ENCODE measurements at regions not wholly inside any gene's neighbourhood (a gene's known extent, or its start where the extent isn't known, plus 50 kb on each side); places are given as distances from the start of the nearest gene placed in this dataset.
"Not testable (repeated sequence)": the region's sequence is repeated elsewhere in the genome, so short reads cannot be mapped to it uniquely, and the experiment has no call there.

GRCh38 chr2:111670776-111671175 lies 213.2 kb downstream of the ANAPC1 start:
- Histone ChIP-seq H3K4me2 (ENCODE audit: low read length) (peak overlapping the region; percentile 67), H3K79me2 (ENCODE audit: insufficient read depth, low read depth, low read length) (no peaks in the 10 kb centered on the region), H3K36me3 (ENCODE audit: insufficient read depth, low read length) (peaks cover 19% of the 10 kb centered on the region), H3K27ac (ENCODE audit: low read depth, low read length, poor library complexity, severe bottlenecking) (peak overlapping the region; percentile 96), H4K20me1 (ENCODE audit: insufficient read depth, low read length) (no peaks in the 10 kb centered on the region), H3K4me1 (ENCODE audit: insufficient read depth, low read length, poor library complexity, severe bottlenecking) (peaks cover 65% of the 10 kb centered on the region), H3K9me2 (ENCODE audit: insufficient read depth, low read length) (no peaks in the 10 kb centered on the region), H2AFZ (ENCODE audit: low read length) (peak overlapping the region; percentile 72; the same call in 1 of the 2 replicates), H3K9me3 (ENCODE audit: low read length) (peaks cover 22% of the 10 kb centered on the region; the same call in 1 of the 2 replicates), H3K4me3 (ENCODE audit: low read depth, low read length, poor library complexity, severe bottlenecking) (peak overlapping the region; percentile 27)
- peak; percentile 91 for DNase-seq (ENCODE audit: low spot score)
- TF ChIP-seq CTCF (conservative IDR thresholded peaks at IDR 0.05; ENCODE audit: low read length), result no peak
- no peak for TF ChIP-seq EZH2phosphoT487 (IDR thresholded peaks at IDR 0.05; ENCODE audit: borderline replicate concordance, low read depth, low read length)
- intact Hi-C loops (cut with micrococcal nuclease; ENCODE audit: unreplicated experiment), result loop anchor here (1.0 to 10.0 kb wide), 3 partner anchors 35 to 636 kb away; partner anchors contain the start of gene BCL2L11
- CTCF ChIA-PET (ENCODE audit: unreplicated experiment), result interaction anchor here (1.2 kb wide), 1 partner anchor 31 kb away, joined by 5 read pairs; no protein-coding TSS in a partner anchor
- POLR2A ChIA-PET, result interaction anchor here (1.0 to 2.0 kb wide), 4 partner anchors 8 to 29 kb away, joined by 3 to 5 read pairs (median 4); no protein-coding TSS in a partner anchor
- BruUV-seq (replicated peaks), result no TSS peak

GRCh38 chr2:111671426-111672150 lies 212.4 kb downstream of the ANAPC1 start:
- no peak for TF ChIP-seq EZH2phosphoT487 (IDR thresholded peaks at IDR 0.05; ENCODE audit: borderline replicate concordance, low read depth, low read length)
- TF ChIP-seq CTCF (conservative IDR thresholded peaks at IDR 0.05; ENCODE audit: low read length), result no peak
- peak overlapping the region; percentile 72; the same call in 1 of the 2 replicates for H2AFZ ChIP-seq (ENCODE audit: low read length)
- H3K4me1 ChIP-seq (ENCODE audit: insufficient read depth, low read length, poor library complexity, severe bottlenecking), result peaks cover 68% of the 10 kb centered on the region
- no peak overlapping the region for H3K4me3 ChIP-seq (ENCODE audit: low read depth, low read length, poor library complexity, severe bottlenecking)
- DNase-seq (ENCODE audit: low spot score), result peak; percentile 35
- intact Hi-C loops (cut with micrococcal nuclease; ENCODE audit: unreplicated experiment), result loop anchor here (1.0 to 10.0 kb wide), 3 partner anchors 34 to 637 kb away; partner anchors contain the start of gene BCL2L11
- H3K4me2 ChIP-seq (ENCODE audit: low read length), result peak overlapping the region; percentile 67
- peak overlapping the region; percentile 96 for H3K27ac ChIP-seq (ENCODE audit: low read depth, low read length, poor library complexity, severe bottlenecking)
- H4K20me1 ChIP-seq (ENCODE audit: insufficient read depth, low read length), result no peaks in the 10 kb centered on the region
- CTCF ChIA-PET (ENCODE audit: unreplicated experiment), result no interaction called here
- POLR2A ChIA-PET, result interaction anchor here (1.1 kb wide), 1 partner anchor 25 kb away, joined by 4 read pairs; no protein-coding TSS in a partner anchor
- H3K9me2 ChIP-seq (ENCODE audit: insufficient read depth, low read length), result no peaks in the 10 kb centered on the region
- peaks cover 22% of the 10 kb centered on the region; the same call in 1 of the 2 replicates for H3K9me3 ChIP-seq (ENCODE audit: low read length)
- BruUV-seq (replicated peaks), result no TSS peak
- no peaks in the 10 kb centered on the region for H3K79me2 ChIP-seq (ENCODE audit: insufficient read depth, low read depth, low read length)
- peaks cover 19% of the 10 kb centered on the region for H3K36me3 ChIP-seq (ENCODE audit: insufficient read depth, low read length)

GRCh38 chr2:111672641-111673040 lies 211.4 kb downstream of the ANAPC1 start:
- H3K9me3 ChIP-seq (ENCODE audit: low read length), result peaks cover 16% of the 10 kb centered on the region; the same call in 1 of the 2 replicates
- H3K27ac ChIP-seq (ENCODE audit: low read depth, low read length, poor library complexity, severe bottlenecking); POLR2A ChIA-PET; H2AFZ ChIP-seq (ENCODE audit: low read length); H4K20me1 ChIP-seq (ENCODE audit: insufficient read depth, low read length); H3K4me3 ChIP-seq (ENCODE audit: low read depth, low read length, poor library complexity, severe bottlenecking); DNase-seq (ENCODE audit: low spot score); CTCF ChIA-PET (ENCODE audit: unreplicated experiment); BruUV-seq (replicated peaks); H3K9me2 ChIP-seq (ENCODE audit: insufficient read depth, low read length); H3K4me2 ChIP-seq (ENCODE audit: low read length); H3K79me2 ChIP-seq (ENCODE audit: insufficient read depth, low read depth, low read length): not testable (repeated sequence)
- peaks cover 79% of the 10 kb centered on the region for H3K4me1 ChIP-seq (ENCODE audit: insufficient read depth, low read length, poor library complexity, severe bottlenecking)
- H3K36me3 ChIP-seq (ENCODE audit: insufficient read depth, low read length), result peaks cover 18% of the 10 kb centered on the region
- intact Hi-C loops (cut with micrococcal nuclease; ENCODE audit: unreplicated experiment), result loop anchor here (10.0 kb wide), 2 partner anchors 548 to 638 kb away; partner anchors contain the start of gene BCL2L11
